ENCODE measurements at regions not wholly inside any gene's neighbourhood (a gene's known extent, or its start where the extent isn't known, plus 50 kb on each side); places are given as distances from the start of the nearest gene placed in this dataset.

- no peak for DNase-seq (ENCODE audit: low read depth in 1 of 2, low spot score in 1 of 2)
- H3K4me1 ChIP-seq (ENCODE audit: low read depth) = peaks cover 5% of the 10 kb centered on the region
- H3K36me3 ChIP-seq = no peaks in the 10 kb centered on the region
- H3K27me3 ChIP-seq = no peaks in the 10 kb centered on the region
- H3K4me3 ChIP-seq = no peak overlapping the region
- H3K9me3 ChIP-seq (ENCODE audit: low read depth) = no peaks in the 10 kb centered on the region
- no peak overlapping the region for H3K27ac ChIP-seq
- no peak for TF ChIP-seq CTCF (IDR thresholded peaks at IDR 0.05; ENCODE audit: low read depth, low read length)
Observed at GRCh38 chr6:148112851-148113319, 229.8 kb upstream of the SASH1 start.

GRCh38 chr6:148116001-148116400 is 226.6 kb upstream of the SASH1 start:
- Histone ChIP-seq H3K4me1 (ENCODE audit: low read depth) (no peaks in the 10 kb centered on the region), H3K27me3 (no peaks in the 10 kb centered on the region), H3K36me3 (no peaks in the 10 kb centered on the region), H3K4me3 (no peak overlapping the region), H3K9me3 (ENCODE audit: low read depth) (no peaks in the 10 kb centered on the region), H3K27ac (no peak overlapping the region)
- no peak for DNase-seq (ENCODE audit: low read depth in 1 of 2, low spot score in 1 of 2)
- no peak for TF ChIP-seq CTCF (IDR thresholded peaks at IDR 0.05; ENCODE audit: low read depth, low read length)

GRCh38 chr6:148118244-148118643 is 224.4 kb upstream of the SASH1 start:
- TF ChIP-seq CTCF (IDR thresholded peaks at IDR 0.05; ENCODE audit: low read depth, low read length) = no peak

GRCh38 chr6:148128014-148128730 is 214.5 kb upstream of the SASH1 start:
- Histone ChIP-seq H3K4me3 (no peak overlapping the region), H3K4me1 (ENCODE audit: low read depth) (no peaks in the 10 kb centered on the region), H3K36me3 (no peaks in the 10 kb centered on the region), H3K27me3 (no peaks in the 10 kb centered on the region), H3K27ac (no peak overlapping the region), H3K9me3 (ENCODE audit: low read depth) (no peaks in the 10 kb centered on the region)
- no peak for TF ChIP-seq CTCF (IDR thresholded peaks at IDR 0.05; ENCODE audit: low read depth, low read length)
- no peak for DNase-seq (ENCODE audit: low read depth in 1 of 2, low spot score in 1 of 2)

More at GRCh38 chr6:148118244-148118643, 224.4 kb upstream of the SASH1 start:
- Histone ChIP-seq H3K27ac (no peak overlapping the region), H3K4me1 (ENCODE audit: low read depth) (no peaks in the 10 kb centered on the region), H3K36me3 (no peaks in the 10 kb centered on the region), H3K4me3 (no peak overlapping the region), H3K27me3 (no peaks in the 10 kb centered on the region), H3K9me3 (ENCODE audit: low read depth) (no peaks in the 10 kb centered on the region)
- no peak for DNase-seq (ENCODE audit: low read depth in 1 of 2, low spot score in 1 of 2)

- no peaks in the 10 kb centered on the region for H3K36me3 ChIP-seq
- no peak for TF ChIP-seq CTCF (IDR thresholded peaks at IDR 0.05; ENCODE audit: low read depth, low read length)
- H3K27me3 ChIP-seq = no peaks in the 10 kb centered on the region
- no peak overlapping the region for H3K4me3 ChIP-seq
- no peaks in the 10 kb centered on the region for H3K4me1 ChIP-seq (ENCODE audit: low read depth)
- H3K27ac ChIP-seq = no peak overlapping the region
- no peak for DNase-seq (ENCODE audit: low read depth in 1 of 2, low spot score in 1 of 2)
- no peaks in the 10 kb centered on the region for H3K9me3 ChIP-seq (ENCODE audit: low read depth)
Observed at GRCh38 chr6:148134592-148134991, 208.0 kb upstream of the SASH1 start.

Measured in cardiac muscle cell (in vitro differentiated cells and primary cell).